Activated naive CD8-positive, alpha-beta T cell treated with anti-CD3 and anti-CD28 coated beads for 36 hours (primary cell): ENCODE measurements at regions not wholly inside any gene's neighbourhood (a gene's known extent, or its start where the extent isn't known, plus 50 kb on each side); places are given as distances from the start of the nearest gene placed in this dataset.

Experiments used
- DNase-seq: peaks from one replicate; pipeline ENCODE4 v3.0.0; 2021
- H3K27ac Mint-ChIP-seq: one replicate; pipeline ENCODE4 v1.8.0; 2022; ENCODE audit warnings: mild to moderate bottlenecking, moderate library complexity, mixed read lengths
- H3K27me3 Mint-ChIP-seq: one replicate; pipeline ENCODE4 v1.8.0; 2022; ENCODE audit warnings: mild to moderate bottlenecking, mixed read lengths
- H3K36me3 Mint-ChIP-seq: one replicate; pipeline ENCODE4 v1.8.0; 2021; ENCODE audit warnings: mild to moderate bottlenecking, mixed read lengths
- H3K4me1 Mint-ChIP-seq: one replicate; pipeline ENCODE4 v1.8.0; 2021; ENCODE audit warnings: mixed read lengths
- H3K4me3 Mint-ChIP-seq: one replicate; pipeline ENCODE4 v1.8.0; 2022; ENCODE audit warnings: mild to moderate bottlenecking, moderate library complexity, mixed read lengths
- H3K9me3 Mint-ChIP-seq: one replicate; pipeline ENCODE4 v1.8.0; 2022; ENCODE audit warnings: mixed read lengths

DNA sequence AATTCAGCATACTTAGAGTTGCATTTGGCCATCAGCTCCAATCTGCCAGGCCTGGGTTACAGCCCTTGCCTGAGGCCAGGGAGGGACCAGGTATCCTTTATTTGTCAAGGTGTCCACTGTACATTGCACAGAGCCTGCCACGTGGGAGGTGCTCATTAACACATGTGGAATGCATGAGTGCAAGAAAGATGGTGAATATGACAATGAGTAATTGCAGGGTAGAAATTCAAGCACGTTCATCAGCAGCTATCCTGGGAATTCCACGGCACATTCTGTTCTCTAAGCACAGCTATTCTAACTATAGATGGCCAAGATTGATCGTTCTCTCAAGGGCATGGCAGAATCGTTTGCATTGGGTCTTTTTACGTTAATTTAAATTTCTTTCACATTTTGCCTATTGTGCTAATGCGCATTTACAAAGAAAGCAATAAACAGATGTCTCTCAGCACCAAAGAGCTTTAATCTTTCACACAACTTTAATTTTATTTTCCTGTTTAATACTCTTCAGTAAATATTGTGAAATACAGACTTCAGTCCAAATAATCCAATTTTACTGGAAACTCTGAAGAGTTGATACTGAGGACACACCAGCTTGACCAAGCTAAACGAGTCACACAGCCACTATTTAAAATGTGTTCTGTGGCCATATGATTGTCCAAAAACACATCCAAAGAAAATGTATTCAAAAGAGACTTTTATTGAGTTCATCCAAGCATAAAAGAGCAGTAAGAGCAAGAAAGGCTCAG, 1025.7 kb upstream of the TMEM132C start:
- Mint-ChIP-seq H3K4me3 (no peak overlapping the region), H3K4me1 (peaks cover 2% of the 10 kb centered on the region), H3K27me3 (peaks cover 13% of the 10 kb centered on the region), H3K27ac (no peak overlapping the region), H3K36me3 (no peaks in the 10 kb centered on the region), H3K9me3 (no peaks in the 10 kb centered on the region)
- no peak for DNase-seq

DNA sequence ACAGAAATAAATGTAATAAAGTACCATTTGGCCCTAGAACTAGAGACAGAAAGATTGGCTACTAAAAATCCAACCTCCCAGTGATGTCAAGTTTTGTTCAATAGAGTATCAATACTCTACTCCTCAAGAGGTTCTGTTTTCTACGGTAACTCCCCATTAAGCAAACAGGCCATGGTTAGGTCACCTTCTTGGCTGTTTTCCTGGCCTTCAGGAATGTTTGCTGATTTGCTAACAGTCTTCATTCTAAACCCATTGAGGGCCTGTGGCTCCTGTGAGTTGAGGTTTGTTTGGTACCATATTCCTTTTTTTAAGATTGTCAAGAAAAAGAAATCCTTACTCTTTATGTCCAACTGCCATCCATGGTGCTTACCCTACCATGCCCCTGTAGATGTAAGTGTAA, 1022.0 kb upstream of the TMEM132C start:
- no peak for DNase-seq
- no peak overlapping the region for H3K27ac Mint-ChIP-seq
- peaks cover 16% of the 10 kb centered on the region for H3K27me3 Mint-ChIP-seq
- no peaks in the 10 kb centered on the region for H3K9me3 Mint-ChIP-seq
- H3K36me3 Mint-ChIP-seq, result no peaks in the 10 kb centered on the region
- peaks cover 2% of the 10 kb centered on the region for H3K4me1 Mint-ChIP-seq
- H3K4me3 Mint-ChIP-seq, result no peak overlapping the region

DNA sequence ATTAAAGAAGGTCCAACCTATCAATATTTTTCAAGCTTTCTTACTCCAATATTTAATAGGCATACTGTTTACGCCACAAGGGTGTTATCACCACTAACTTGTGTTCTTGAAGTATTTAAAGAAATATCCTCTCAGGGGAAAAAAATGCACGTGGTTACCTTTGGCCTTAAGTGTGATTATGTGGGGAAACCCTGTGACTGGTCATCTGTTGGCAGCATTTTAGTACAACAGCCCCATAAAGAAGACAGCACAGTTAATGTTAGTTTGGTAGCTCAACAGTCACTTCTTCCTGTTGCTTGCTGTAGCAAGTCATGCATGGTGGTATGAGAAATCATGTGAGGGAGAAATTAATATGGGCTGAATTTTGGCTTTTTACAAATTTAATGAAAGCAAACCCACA, 1021.5 kb upstream of the TMEM132C start:
- peaks cover 14% of the 10 kb centered on the region for H3K27me3 Mint-ChIP-seq
- H3K4me3 Mint-ChIP-seq, result no peak overlapping the region
- no peak for DNase-seq
- no peaks in the 10 kb centered on the region for H3K36me3 Mint-ChIP-seq
- H3K27ac Mint-ChIP-seq, result no peak overlapping the region
- no peaks in the 10 kb centered on the region for H3K9me3 Mint-ChIP-seq
- H3K4me1 Mint-ChIP-seq, result peaks cover 2% of the 10 kb centered on the region

DNA sequence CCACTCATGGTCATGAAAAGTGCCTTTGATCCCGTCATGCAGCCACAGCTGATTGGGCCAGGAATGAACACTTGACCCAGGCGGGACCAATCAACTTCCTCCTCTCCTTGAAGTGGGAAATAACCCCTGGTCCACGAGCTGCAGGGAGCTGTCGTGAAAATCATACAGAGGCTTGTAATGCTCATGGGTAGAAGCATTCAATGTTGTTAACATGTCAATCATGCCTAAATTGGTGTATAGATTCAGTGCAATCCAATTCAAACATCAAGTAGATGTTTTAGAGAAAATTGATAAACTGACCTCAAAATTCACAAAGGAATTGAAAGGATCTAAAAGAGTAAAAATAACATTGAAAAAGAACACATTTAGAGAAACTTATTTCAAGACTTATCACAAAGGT, 1019.0 kb upstream of the TMEM132C start:
- Mint-ChIP-seq H3K4me1 (peaks cover 2% of the 10 kb centered on the region), H3K9me3 (no peaks in the 10 kb centered on the region), H3K36me3 (no peaks in the 10 kb centered on the region), H3K27ac (no peak overlapping the region), H3K27me3 (peaks cover 8% of the 10 kb centered on the region), H3K4me3 (no peak overlapping the region)
- no peak for DNase-seq

- H3K9me3 Mint-ChIP-seq, result no peaks in the 10 kb centered on the region
- no peak for DNase-seq
- H3K36me3 Mint-ChIP-seq, result no peaks in the 10 kb centered on the region
- peaks cover 2% of the 10 kb centered on the region for H3K4me1 Mint-ChIP-seq
- no peak overlapping the region for H3K4me3 Mint-ChIP-seq
- peaks cover 4% of the 10 kb centered on the region for H3K27me3 Mint-ChIP-seq
- H3K27ac Mint-ChIP-seq, result no peak overlapping the region
Measured at GRCh38 chr12:127249428-127249827, 1017.5 kb upstream of the TMEM132C start.

- no peak for DNase-seq
- Mint-ChIP-seq H3K27ac (no peak overlapping the region), H3K4me1 (no peaks in the 10 kb centered on the region), H3K9me3 (no peaks in the 10 kb centered on the region), H3K4me3 (no peak overlapping the region), H3K27me3 (peaks cover 4% of the 10 kb centered on the region), H3K36me3 (no peaks in the 10 kb centered on the region)
Measured at GRCh38 chr12:127253797-127254327, 1013.1 kb upstream of the TMEM132C start.

DNA sequence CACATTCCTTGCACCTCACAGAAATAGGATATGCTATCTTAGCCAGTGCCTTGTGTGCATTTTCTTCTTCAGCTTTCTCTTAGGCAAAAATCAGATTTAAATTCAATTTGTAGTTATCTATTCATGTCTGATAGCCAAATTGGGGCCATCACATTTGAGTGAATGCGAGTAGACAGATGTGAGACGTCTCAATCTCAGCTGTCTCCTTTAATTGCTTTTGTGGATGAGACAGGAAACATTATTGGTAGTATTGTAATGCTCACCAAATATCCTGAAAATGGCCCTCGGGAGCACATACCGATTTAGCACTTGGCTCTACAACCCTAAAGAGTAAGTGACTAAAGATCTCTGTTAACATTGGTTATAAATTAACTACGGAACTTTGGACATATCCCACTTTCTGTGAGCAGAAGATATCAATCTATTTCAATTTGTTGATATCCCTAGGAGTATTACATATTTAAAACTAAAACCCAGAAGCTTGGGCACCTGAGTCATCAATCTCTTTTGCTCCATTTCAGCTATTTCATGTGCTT, 1012.5 kb upstream of the TMEM132C start:
- H3K9me3 Mint-ChIP-seq, result no peaks in the 10 kb centered on the region
- H3K27ac Mint-ChIP-seq, result no peak overlapping the region
- H3K4me3 Mint-ChIP-seq, result no peak overlapping the region
- no peaks in the 10 kb centered on the region for H3K36me3 Mint-ChIP-seq
- no peaks in the 10 kb centered on the region for H3K4me1 Mint-ChIP-seq
- no peaks in the 10 kb centered on the region for H3K27me3 Mint-ChIP-seq
- DNase-seq, result no peak

- no peaks in the 10 kb centered on the region for H3K27me3 Mint-ChIP-seq
- H3K27ac Mint-ChIP-seq, result no peak overlapping the region
- no peaks in the 10 kb centered on the region for H3K36me3 Mint-ChIP-seq
- no peak for DNase-seq
- no peak overlapping the region for H3K4me3 Mint-ChIP-seq
- no peaks in the 10 kb centered on the region for H3K9me3 Mint-ChIP-seq
- H3K4me1 Mint-ChIP-seq, result no peaks in the 10 kb centered on the region
Measured at GRCh38 chr12:127257366-127257935, 1009.5 kb upstream of the TMEM132C start.

GRCh38 chr12:127260531-127260930, 1006.4 kb upstream of the TMEM132C start:
- no peaks in the 10 kb centered on the region for H3K27me3 Mint-ChIP-seq
- H3K36me3 Mint-ChIP-seq, result no peaks in the 10 kb centered on the region
- no peak for DNase-seq
- H3K4me3 Mint-ChIP-seq, result no peak overlapping the region
- H3K9me3 Mint-ChIP-seq, result no peaks in the 10 kb centered on the region
- H3K4me1 Mint-ChIP-seq, result no peaks in the 10 kb centered on the region
- no peak overlapping the region for H3K27ac Mint-ChIP-seq

- H3K27me3 Mint-ChIP-seq, result no peaks in the 10 kb centered on the region
- no peaks in the 10 kb centered on the region for H3K36me3 Mint-ChIP-seq
- no peak for DNase-seq
- H3K4me3 Mint-ChIP-seq, result no peak overlapping the region
- no peaks in the 10 kb centered on the region for H3K9me3 Mint-ChIP-seq
- H3K27ac Mint-ChIP-seq, result no peak overlapping the region
- no peaks in the 10 kb centered on the region for H3K4me1 Mint-ChIP-seq
Measured at GRCh38 chr12:127260999-127261398, 1006.0 kb upstream of the TMEM132C start.

DNA sequence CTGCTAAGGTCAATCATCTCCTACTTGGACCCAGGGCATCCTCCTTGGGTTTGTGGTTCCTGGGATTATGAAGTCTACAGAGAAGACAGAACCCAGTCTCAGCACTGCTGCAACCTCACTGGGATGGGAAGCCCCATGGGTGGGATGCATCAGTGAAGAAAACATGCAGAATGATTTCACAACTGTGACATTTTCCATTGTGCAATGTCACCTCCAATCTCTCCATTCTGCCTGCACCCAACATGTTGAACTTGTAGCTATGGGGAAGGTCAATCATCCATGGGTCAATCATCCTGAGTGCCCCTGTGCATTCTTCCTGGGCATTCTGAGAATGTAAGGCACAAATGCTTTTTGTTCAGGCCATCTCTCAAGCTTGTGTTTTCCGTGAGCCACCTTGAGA, 1004.4 kb upstream of the TMEM132C start:
- Mint-ChIP-seq H3K4me3 (no peak overlapping the region), H3K9me3 (no peaks in the 10 kb centered on the region), H3K27ac (no peak overlapping the region), H3K27me3 (peaks cover 5% of the 10 kb centered on the region), H3K36me3 (no peaks in the 10 kb centered on the region), H3K4me1 (no peaks in the 10 kb centered on the region)
- DNase-seq, result no peak

DNA sequence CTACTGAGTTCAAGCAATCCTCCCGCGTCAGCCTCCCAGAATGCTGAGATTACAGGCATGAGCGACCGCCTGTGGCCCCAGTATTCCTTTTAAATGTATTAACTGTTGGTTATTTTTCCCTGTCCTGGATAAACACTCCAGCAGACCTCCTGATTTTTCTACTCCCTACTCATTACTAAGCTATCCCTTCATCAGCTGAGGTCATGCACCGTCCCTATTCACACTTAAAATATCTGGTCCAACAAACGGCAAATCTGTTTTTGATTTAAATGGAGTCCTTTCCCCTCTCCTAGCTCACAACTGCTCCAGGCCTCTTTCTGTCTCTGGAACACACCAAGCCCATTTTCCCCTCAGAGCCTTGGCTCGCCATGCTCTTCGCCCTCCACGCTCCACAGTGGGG, 1003.3 kb upstream of the TMEM132C start:
- DNase-seq, result no peak
- Mint-ChIP-seq H3K4me3 (no peak overlapping the region), H3K4me1 (no peaks in the 10 kb centered on the region), H3K9me3 (no peaks in the 10 kb centered on the region), H3K36me3 (no peaks in the 10 kb centered on the region), H3K27me3 (peaks cover 5% of the 10 kb centered on the region), H3K27ac (no peak overlapping the region)

GRCh38 chr12:127267128-127267527, 999.8 kb upstream of the TMEM132C start:
- H3K27ac Mint-ChIP-seq, result no peak overlapping the region
- no peaks in the 10 kb centered on the region for H3K36me3 Mint-ChIP-seq
- H3K27me3 Mint-ChIP-seq, result peaks cover 5% of the 10 kb centered on the region
- no peak for DNase-seq
- H3K9me3 Mint-ChIP-seq, result no peaks in the 10 kb centered on the region
- H3K4me1 Mint-ChIP-seq, result no peaks in the 10 kb centered on the region
- no peak overlapping the region for H3K4me3 Mint-ChIP-seq

DNA sequence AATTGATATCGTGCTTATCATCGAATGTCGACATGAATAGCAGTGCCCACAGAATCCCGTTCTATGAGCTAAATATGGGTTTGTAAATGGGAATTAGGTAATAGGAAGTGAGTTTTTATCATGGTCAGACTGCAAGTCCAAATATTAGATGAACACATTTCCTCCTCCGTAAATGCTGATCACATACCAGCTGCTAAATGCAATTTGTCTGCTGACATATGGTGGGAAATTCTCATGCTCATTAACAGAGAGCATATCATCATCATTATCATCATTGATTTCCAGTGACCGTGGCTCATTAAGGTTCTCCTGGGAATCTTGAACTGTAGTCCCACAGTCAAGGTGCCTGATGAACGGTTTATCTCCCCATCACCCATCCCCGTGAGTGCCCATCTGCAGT, 998.8 kb upstream of the TMEM132C start:
- no peak overlapping the region for H3K4me3 Mint-ChIP-seq
- DNase-seq, result no peak
- no peaks in the 10 kb centered on the region for H3K9me3 Mint-ChIP-seq
- H3K36me3 Mint-ChIP-seq, result no peaks in the 10 kb centered on the region
- H3K4me1 Mint-ChIP-seq, result no peaks in the 10 kb centered on the region
- H3K27ac Mint-ChIP-seq, result no peak overlapping the region
- H3K27me3 Mint-ChIP-seq, result peaks cover 5% of the 10 kb centered on the region

DNA sequence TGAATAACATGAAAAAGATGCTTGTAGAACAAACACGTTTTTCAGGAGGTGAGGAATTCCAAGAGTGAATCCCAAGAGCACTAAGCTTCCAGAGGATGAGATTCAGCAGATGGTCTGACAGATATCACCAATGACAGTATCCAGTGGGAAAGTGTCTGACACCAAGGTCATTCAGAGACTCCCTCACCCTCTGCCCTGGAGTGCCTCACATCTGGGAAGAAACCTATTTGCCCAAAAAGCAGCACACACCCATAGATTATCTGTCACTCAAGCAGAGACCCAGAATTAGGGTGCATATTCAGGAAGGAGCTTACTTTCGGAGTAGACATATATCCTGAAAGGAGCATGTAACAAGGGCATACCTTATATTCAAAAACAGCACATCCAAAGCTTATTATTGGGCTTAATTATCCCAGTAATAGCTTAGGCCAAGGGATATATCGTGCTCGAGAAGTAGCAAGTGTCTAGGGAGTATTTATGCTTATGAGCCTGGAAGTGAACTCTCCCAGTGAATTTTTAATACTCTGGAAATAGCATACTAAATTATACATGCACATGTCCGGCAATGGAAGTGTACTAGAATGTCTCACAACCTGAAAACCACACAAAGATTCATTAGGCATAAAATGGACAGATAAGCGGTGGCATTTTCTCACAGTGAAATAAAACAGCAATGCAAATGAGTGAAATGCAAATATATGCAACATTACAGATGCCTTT, 998.1 kb upstream of the TMEM132C start:
- DNase-seq, result no peak
- H3K36me3 Mint-ChIP-seq, result no peaks in the 10 kb centered on the region
- no peak overlapping the region for H3K27ac Mint-ChIP-seq
- H3K27me3 Mint-ChIP-seq, result peaks cover 5% of the 10 kb centered on the region
- H3K4me1 Mint-ChIP-seq, result no peaks in the 10 kb centered on the region
- no peak overlapping the region for H3K4me3 Mint-ChIP-seq
- no peaks in the 10 kb centered on the region for H3K9me3 Mint-ChIP-seq
